Breast epithelium (tissue), 3 donors: ENCODE measurements at regions not wholly inside any gene's neighbourhood (a gene's known extent, or its start where the extent isn't known, plus 50 kb on each side); places are given as distances from the start of the nearest gene placed in this dataset.

Experiments used
- POLR2A ChIP-seq: fragments of 450-650 bp; IDR thresholded peaks from one replicate; pipeline ENCODE4 v1.6.1; 2016; ENCODE audit warnings: antibody characterized with exemption, mild to moderate bottlenecking, moderate library complexity
- POLR2AphosphoS5 ChIP-seq, 3 donors: sonication (generic); formaldehyde crosslinking; IDR thresholded peaks; one replicate each; pipeline ENCODE4 v1.6.1; 2017; ENCODE audit warnings: antibody characterized with exemption in 3 of 3
- TF ChIP-seq, protein P1 (sequence below), 3 donors: fragments of 450-650 bp; IDR thresholded peaks; one replicate each; pipeline ENCODE4 v1.5.1; 2016 to 2017; ENCODE audit warnings: antibody characterized with exemption in 3 of 3, mild to moderate bottlenecking in 3 of 3, moderate library complexity in 3 of 3

DNA sequence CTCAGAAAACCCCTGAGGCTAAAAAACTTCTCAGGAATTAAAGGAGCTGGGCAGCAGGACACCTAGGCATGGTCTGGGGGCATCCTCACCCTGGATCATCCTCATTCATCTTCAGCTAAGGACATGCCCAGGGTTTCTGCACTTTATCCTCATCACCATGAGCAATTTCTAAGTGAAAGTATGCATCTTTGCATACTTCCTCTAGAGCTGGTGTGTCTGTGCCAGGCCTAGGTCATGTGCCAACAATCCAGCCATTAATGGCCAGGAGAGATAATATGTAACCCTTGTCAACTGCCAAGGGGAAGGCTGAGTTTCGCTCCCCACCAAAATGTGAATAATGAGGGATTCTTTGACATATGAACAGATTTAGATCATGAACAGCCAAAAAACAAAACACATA lies 160.5 kb downstream of the KITLG start:
- TF ChIP-seq, protein P1, sequence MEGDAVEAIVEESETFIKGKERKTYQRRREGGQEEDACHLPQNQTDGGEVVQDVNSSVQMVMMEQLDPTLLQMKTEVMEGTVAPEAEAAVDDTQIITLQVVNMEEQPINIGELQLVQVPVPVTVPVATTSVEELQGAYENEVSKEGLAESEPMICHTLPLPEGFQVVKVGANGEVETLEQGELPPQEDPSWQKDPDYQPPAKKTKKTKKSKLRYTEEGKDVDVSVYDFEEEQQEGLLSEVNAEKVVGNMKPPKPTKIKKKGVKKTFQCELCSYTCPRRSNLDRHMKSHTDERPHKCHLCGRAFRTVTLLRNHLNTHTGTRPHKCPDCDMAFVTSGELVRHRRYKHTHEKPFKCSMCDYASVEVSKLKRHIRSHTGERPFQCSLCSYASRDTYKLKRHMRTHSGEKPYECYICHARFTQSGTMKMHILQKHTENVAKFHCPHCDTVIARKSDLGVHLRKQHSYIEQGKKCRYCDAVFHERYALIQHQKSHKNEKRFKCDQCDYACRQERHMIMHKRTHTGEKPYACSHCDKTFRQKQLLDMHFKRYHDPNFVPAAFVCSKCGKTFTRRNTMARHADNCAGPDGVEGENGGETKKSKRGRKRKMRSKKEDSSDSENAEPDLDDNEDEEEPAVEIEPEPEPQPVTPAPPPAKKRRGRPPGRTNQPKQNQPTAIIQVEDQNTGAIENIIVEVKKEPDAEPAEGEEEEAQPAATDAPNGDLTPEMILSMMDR (IDR thresholded peaks at IDR 0.05) = no peak
- TF ChIP-seq POLR2AphosphoS5 (IDR thresholded peaks at IDR 0.05) (no peak), POLR2A (no peak)
